ENCODE measurements at regions not wholly inside any gene's neighbourhood (a gene's known extent, or its start where the extent isn't known, plus 50 kb on each side); places are given as distances from the start of the nearest gene placed in this dataset.

GRCh38 chr5:58207076-58207475 lies 252.8 kb downstream of the PLK2 start:
- WGBS, 2 donors = 23 to 31% methylated on average over 1 of the region's 1 CpG
- DNase-seq (ENCODE audit: low spot score in 2 of 2) = no peak
- intact Hi-C loops (cut with DNase I; ENCODE audit: low total_unique reads) = no loop called here
- H3K4me3 ChIP-seq (ENCODE audit: low read depth, poor library complexity, severe bottlenecking) = no peak overlapping the region
- TF ChIP-seq POLR2A (IDR thresholded peaks at IDR 0.05) (no peak), CTCF (IDR thresholded peaks at IDR 0.05) (no peak)

DNA sequence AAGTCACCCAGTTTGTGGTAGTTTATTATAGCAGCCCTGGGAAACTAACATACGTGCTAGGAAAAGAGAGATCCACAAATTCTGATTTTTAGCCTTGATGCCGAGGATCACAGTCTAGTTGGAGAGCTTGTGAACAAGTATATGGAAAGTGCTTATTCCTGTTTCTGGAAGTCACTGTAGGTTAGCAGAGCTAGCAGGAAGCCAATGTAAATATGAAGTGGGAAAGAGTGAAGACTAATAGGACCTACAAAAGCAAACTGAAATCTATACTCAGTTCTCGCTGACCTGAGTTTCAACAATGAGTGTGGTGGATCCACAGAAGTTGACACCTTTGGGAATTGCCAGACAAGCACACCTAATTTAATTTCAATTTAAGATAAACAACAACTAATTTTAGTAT lies 254.9 kb downstream of the PLK2 start:
- DNase-seq (ENCODE audit: low spot score in 2 of 2) = no peak
- intact Hi-C loops (cut with DNase I; ENCODE audit: low total_unique reads) = no loop called here
- no peak overlapping the region for H3K4me3 ChIP-seq (ENCODE audit: low read depth, poor library complexity, severe bottlenecking)
- no peak for TF ChIP-seq POLR2A (IDR thresholded peaks at IDR 0.05)
- no peak for TF ChIP-seq CTCF (IDR thresholded peaks at IDR 0.05)
- WGBS, 2 donors = 94 to 97% methylated on average over 3 of the region's 3 CpGs

- no peak for DNase-seq (ENCODE audit: low spot score in 2 of 2)
- 84 to 86% methylated on average over 2 of the region's 2 CpGs for WGBS, 2 donors
- H3K4me3 ChIP-seq (ENCODE audit: low read depth, poor library complexity, severe bottlenecking) = no peak overlapping the region
- intact Hi-C loops (cut with DNase I; ENCODE audit: low total_unique reads) = no loop called here
- TF ChIP-seq POLR2A (IDR thresholded peaks at IDR 0.05) (no peak), CTCF (IDR thresholded peaks at IDR 0.05) (no peak)
These were observed 256.9 kb downstream of the PLK2 start for GRCh38 chr5:58202941-58203444.

GRCh38 chr5:58201922-58202648 lies 257.8 kb downstream of the PLK2 start:
- 58 to 66% methylated on average over 6 of the region's 6 CpGs for WGBS, 2 donors
- intact Hi-C loops (cut with DNase I; ENCODE audit: low total_unique reads) = no loop called here
- no peak for DNase-seq (ENCODE audit: low spot score in 2 of 2)

GRCh38 chr5:58200451-58200850 lies 259.4 kb downstream of the PLK2 start:
- DNase-seq (ENCODE audit: low spot score in 2 of 2) = no peak
- no peak for TF ChIP-seq CTCF (IDR thresholded peaks at IDR 0.05)
- intact Hi-C loops (cut with DNase I; ENCODE audit: low total_unique reads) = no loop called here
- H3K4me3 ChIP-seq (ENCODE audit: low read depth, poor library complexity, severe bottlenecking) = no peak overlapping the region
- WGBS, 2 donors = 88 to 97% methylated on average over 1 of the region's 1 CpG

More at GRCh38 chr5:58201922-58202648, 257.8 kb downstream of the PLK2 start:
- no peak overlapping the region for H3K4me3 ChIP-seq (ENCODE audit: low read depth, poor library complexity, severe bottlenecking)
- no peak for TF ChIP-seq POLR2A (IDR thresholded peaks at IDR 0.05)
- no peak for TF ChIP-seq CTCF (IDR thresholded peaks at IDR 0.05)

DNA sequence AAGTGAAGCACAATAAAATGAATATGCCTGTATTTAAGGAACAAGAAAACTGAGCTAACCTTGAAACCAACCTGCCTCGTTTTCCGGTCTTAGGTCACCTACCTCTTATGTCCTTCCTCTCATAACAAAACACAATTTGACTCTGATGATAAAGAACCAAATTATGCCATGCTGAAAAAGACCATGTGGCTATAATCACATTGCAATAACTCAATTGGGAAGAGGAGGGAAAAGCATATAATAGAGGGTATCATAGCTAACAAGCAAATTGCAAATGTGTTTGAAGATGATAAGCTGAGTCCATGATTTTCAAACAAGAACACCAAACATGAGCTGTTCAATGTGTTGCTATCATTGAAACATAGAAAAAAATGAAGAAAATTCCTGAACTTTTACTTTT lies 260.8 kb downstream of the PLK2 start:
- TF ChIP-seq CTCF (IDR thresholded peaks at IDR 0.05) (no peak), POLR2A (IDR thresholded peaks at IDR 0.05) (no peak)
- no peak for DNase-seq (ENCODE audit: low spot score in 2 of 2)
- intact Hi-C loops (cut with DNase I; ENCODE audit: low total_unique reads) = no loop called here
- WGBS, 2 donors = 91 to 95% methylated on average over 2 of the region's 2 CpGs
- no peak overlapping the region for H3K4me3 ChIP-seq (ENCODE audit: low read depth, poor library complexity, severe bottlenecking)

Data from lower leg skin (tissue), 4 donors.